ENCODE measurements at regions not wholly inside any gene's neighbourhood (a gene's known extent, or its start where the extent isn't known, plus 50 kb on each side); places are given as distances from the start of the nearest gene placed in this dataset.

DNA sequence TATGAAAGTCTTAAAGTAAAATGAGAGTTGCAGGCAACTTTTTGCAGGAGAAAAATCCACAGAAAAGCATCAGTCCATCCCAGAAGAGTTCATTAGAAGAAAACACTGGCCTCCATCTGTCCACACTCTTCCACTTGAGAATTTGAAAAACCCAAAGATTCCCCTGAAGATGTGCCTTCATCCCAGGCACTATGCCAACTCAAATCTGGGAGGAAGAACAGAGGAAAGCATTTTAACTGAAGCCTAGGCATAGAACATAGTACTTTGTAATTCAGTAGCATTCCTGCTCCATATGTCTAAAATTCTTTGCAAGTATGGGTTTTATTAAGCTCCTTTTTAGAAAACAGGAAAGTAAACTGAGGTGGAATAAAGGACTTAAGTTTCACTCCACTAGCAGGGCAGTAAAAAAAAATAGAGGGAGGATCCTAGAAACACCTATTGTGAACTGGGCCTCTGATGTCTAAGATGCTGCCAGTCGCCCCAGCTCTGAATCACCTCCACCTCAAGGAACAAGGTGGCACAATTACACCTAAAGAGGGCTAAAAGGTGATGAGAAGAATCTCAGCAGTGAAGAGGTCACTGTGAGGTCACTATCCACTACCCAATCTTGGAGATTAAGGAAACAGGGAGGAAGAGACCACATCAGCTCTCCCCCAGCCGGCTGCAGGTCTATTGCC is 141.9 kb upstream of the FAM241A start:
- no peak overlapping the region for H3K4me3 ChIP-seq (ENCODE audit: low read length in 3 of 3)
- H3K9ac ChIP-seq (ENCODE audit: low read depth in 1 of 3, low read length in 3 of 3): no peak overlapping the region
- H3K36me3 ChIP-seq (ENCODE audit: control insufficient read depth in 3 of 3, insufficient read depth in 3 of 3, low read length in 3 of 3): no peaks in the 10 kb centered on the region
- no peaks in the 10 kb centered on the region for H3K4me1 ChIP-seq (ENCODE audit: control insufficient read depth in 3 of 3, insufficient read depth in 3 of 3, low read length in 3 of 3)
- no peak overlapping the region for H3K27ac ChIP-seq (ENCODE audit: low read depth, low read length)
- no peaks in the 10 kb centered on the region for H3K9me3 ChIP-seq (ENCODE audit: control insufficient read depth in 3 of 3, low read length in 3 of 3)
- H3K27me3 ChIP-seq (ENCODE audit: control insufficient read depth in 3 of 3, insufficient read depth in 3 of 3, low read length in 3 of 3): no peaks in the 10 kb centered on the region

DNA sequence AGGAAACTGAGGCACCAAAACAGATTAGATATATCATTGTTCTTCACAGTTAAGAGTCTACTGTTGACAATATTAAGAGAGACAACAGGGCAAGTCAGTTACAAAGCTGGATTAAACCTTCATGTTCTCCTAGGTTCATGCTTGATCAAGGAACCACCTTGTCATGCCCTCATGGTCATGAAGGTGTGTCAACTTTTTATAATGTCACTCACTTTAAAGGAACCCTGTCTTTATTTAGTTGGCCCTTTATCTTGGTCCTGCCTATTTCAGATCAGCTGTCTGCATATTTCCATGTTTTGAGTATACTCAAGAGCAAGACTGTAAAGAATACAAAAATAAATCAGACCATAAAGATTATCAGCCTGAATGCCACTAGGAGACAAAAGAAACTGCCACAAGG is 140.2 kb upstream of the FAM241A start:
- no peaks in the 10 kb centered on the region for H3K9me3 ChIP-seq (ENCODE audit: control insufficient read depth in 3 of 3, low read length in 3 of 3)
- no peaks in the 10 kb centered on the region for H3K36me3 ChIP-seq (ENCODE audit: control insufficient read depth in 3 of 3, insufficient read depth in 3 of 3, low read length in 3 of 3)
- no peak overlapping the region for H3K4me3 ChIP-seq (ENCODE audit: low read length in 3 of 3)
- H3K9ac ChIP-seq (ENCODE audit: low read depth in 1 of 3, low read length in 3 of 3): no peak overlapping the region
- H3K4me1 ChIP-seq (ENCODE audit: control insufficient read depth in 3 of 3, insufficient read depth in 3 of 3, low read length in 3 of 3): no peaks in the 10 kb centered on the region
- H3K27me3 ChIP-seq (ENCODE audit: control insufficient read depth in 3 of 3, insufficient read depth in 3 of 3, low read length in 3 of 3): no peaks in the 10 kb centered on the region
- no peak overlapping the region for H3K27ac ChIP-seq (ENCODE audit: low read depth, low read length)

DNA sequence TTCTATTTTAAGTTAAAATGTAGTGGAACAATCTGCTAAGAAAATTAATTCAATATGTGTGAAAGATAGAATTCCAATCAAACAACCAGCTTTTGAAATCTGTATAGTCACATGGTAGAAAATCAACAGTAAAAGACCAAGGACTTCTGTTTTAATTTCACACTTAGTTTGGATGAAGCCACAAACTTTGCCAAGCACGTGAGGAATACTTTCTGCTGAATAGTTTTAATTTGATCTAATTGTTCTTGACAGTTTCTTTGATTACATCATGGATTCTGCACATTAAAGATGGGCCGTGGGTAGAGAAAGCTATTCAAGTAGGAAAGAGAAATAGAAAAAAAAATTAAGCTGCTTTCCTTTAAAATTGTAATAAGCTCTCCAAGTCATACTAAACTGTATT is 137.9 kb upstream of the FAM241A start:
- Histone ChIP-seq H3K9ac (ENCODE audit: low read depth in 1 of 3, low read length in 3 of 3) (no peak overlapping the region), H3K36me3 (ENCODE audit: control insufficient read depth in 3 of 3, insufficient read depth in 3 of 3, low read length in 3 of 3) (no peaks in the 10 kb centered on the region), H3K27ac (ENCODE audit: low read depth, low read length) (no peak overlapping the region), H3K4me3 (ENCODE audit: low read length in 3 of 3) (no peak overlapping the region), H3K4me1 (ENCODE audit: control insufficient read depth in 3 of 3, insufficient read depth in 3 of 3, low read length in 3 of 3) (no peaks in the 10 kb centered on the region), H3K27me3 (ENCODE audit: control insufficient read depth in 3 of 3, insufficient read depth in 3 of 3, low read length in 3 of 3) (no peaks in the 10 kb centered on the region), H3K9me3 (ENCODE audit: control insufficient read depth in 3 of 3, low read length in 3 of 3) (no peaks in the 10 kb centered on the region)

DNA sequence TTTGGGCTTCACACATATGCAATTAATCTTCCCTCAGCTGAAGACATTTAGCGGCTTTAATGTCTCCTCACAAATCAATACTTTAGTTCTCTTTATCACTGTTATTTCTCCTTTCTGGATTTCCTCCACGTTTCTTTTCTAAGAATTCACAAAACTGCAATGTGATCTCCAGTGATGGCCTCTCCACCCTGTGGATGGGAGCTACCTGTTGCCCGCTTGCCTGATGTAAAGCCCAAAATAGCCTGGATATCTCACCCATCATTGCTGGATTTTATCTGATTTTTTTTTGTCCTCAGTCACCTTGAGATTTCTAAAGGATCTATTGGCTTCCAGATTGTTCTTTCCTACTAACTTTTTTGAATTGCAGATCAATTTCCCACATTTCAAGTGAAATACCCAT is 129.3 kb upstream of the FAM241A start:
- Histone ChIP-seq H3K9ac (ENCODE audit: low read depth in 1 of 3, low read length in 3 of 3) (no peak overlapping the region), H3K4me1 (ENCODE audit: control insufficient read depth in 3 of 3, insufficient read depth in 3 of 3, low read length in 3 of 3) (no peaks in the 10 kb centered on the region)

DNA sequence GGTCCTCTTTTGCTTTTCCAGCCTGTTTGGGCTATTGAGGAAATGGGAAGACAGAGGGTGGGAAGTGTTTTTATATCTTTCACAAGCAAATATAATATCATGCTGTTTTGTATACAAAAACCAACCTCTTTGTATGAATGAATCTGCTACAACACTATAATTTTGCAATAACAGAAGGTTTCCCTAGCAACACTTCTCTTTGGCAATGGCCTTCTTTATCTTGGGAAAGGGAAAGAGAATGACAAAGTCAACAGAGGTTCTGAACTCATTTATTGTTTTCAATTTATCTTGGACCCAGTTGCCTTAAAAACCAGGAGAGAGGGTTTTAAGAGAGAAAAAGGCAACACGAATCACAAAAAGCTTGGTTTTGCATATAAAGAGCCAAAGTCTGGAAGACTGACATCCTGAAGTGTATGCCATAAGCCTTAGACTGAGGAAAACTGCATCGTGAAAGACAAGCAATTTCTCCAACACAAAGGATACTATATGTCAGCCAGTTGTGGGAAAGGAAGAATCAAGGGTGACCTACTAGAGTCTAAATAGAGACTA is 121.8 kb upstream of the FAM241A start:
- Histone ChIP-seq H3K27me3 (ENCODE audit: control insufficient read depth in 3 of 3, insufficient read depth in 3 of 3, low read length in 3 of 3) (no peaks in the 10 kb centered on the region), H3K9ac (ENCODE audit: low read depth in 1 of 3, low read length in 3 of 3) (no peak overlapping the region), H3K36me3 (ENCODE audit: control insufficient read depth in 3 of 3, insufficient read depth in 3 of 3, low read length in 3 of 3) (no peaks in the 10 kb centered on the region), H3K27ac (ENCODE audit: low read depth, low read length) (no peak overlapping the region), H3K4me3 (ENCODE audit: low read length in 3 of 3) (no peak overlapping the region), H3K9me3 (ENCODE audit: control insufficient read depth in 3 of 3, low read length in 3 of 3) (no peaks in the 10 kb centered on the region), H3K4me1 (ENCODE audit: control insufficient read depth in 3 of 3, insufficient read depth in 3 of 3, low read length in 3 of 3) (no peaks in the 10 kb centered on the region)

More for the DNA sequence above, 129.3 kb upstream of the FAM241A start:
- H3K27me3 ChIP-seq (ENCODE audit: control insufficient read depth in 3 of 3, insufficient read depth in 3 of 3, low read length in 3 of 3): no peaks in the 10 kb centered on the region
- no peak overlapping the region for H3K4me3 ChIP-seq (ENCODE audit: low read length in 3 of 3)
- H3K36me3 ChIP-seq (ENCODE audit: control insufficient read depth in 3 of 3, insufficient read depth in 3 of 3, low read length in 3 of 3): no peaks in the 10 kb centered on the region
- no peak overlapping the region for H3K27ac ChIP-seq (ENCODE audit: low read depth, low read length)
- H3K9me3 ChIP-seq (ENCODE audit: control insufficient read depth in 3 of 3, low read length in 3 of 3): no peaks in the 10 kb centered on the region

DNA sequence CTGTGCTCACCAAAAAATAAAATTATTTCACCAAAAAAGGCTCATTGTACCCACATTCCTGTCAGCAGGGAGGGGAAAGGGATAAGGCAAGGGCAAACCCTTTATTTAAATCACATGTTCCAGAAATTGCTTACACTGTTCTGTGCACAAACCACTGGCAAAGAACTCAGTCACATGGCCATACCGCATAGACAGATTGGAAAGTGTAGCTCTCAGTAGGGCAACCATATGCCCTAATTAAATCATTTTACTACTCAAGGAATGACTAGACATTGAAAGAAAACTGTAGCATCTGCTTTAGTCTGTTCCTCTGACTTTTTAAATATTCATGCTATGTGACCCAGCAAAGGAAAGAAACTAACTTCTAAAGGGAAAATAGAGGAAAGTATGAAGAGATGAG is 119.2 kb upstream of the FAM241A start:
- no peak overlapping the region for H3K9ac ChIP-seq (ENCODE audit: low read depth in 1 of 3, low read length in 3 of 3)

DNA sequence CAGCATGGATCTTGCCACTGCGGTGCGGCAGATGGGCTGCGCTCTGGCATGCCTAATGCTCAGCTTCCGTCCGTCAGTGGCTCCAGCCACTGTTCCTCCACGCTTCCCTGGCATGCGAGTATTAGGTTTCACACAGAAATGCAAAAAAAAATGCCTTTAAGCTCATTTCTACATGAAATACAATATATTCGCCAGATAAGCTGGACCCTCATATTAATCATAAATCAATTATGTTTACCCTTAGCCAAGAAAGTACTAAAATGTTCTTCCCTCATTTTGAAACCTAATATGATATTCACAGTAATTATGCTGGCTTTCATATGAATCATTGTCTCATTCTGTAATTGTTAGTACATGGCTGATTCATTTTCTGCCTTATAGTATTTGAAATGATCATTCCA is 115.5 kb upstream of the FAM241A start:
- Histone ChIP-seq H3K27me3 (ENCODE audit: control insufficient read depth in 3 of 3, insufficient read depth in 3 of 3, low read length in 3 of 3) (peaks cover 0 to 5% (median 3%) of the 10 kb centered on the region in 3 donors), H3K9ac (ENCODE audit: low read depth in 1 of 3, low read length in 3 of 3) (no peak overlapping the region)

More for the DNA sequence above, 119.2 kb upstream of the FAM241A start:
- no peaks in the 10 kb centered on the region for H3K9me3 ChIP-seq (ENCODE audit: control insufficient read depth in 3 of 3, low read length in 3 of 3)
- no peaks in the 10 kb centered on the region for H3K36me3 ChIP-seq (ENCODE audit: control insufficient read depth in 3 of 3, insufficient read depth in 3 of 3, low read length in 3 of 3)
- no peak overlapping the region for H3K27ac ChIP-seq (ENCODE audit: low read depth, low read length)
- H3K4me3 ChIP-seq (ENCODE audit: low read length in 3 of 3): no peak overlapping the region
- peaks cover 0 to 1% (median 0%) of the 10 kb centered on the region in 3 donors for H3K27me3 ChIP-seq (ENCODE audit: control insufficient read depth in 3 of 3, insufficient read depth in 3 of 3, low read length in 3 of 3)
- H3K4me1 ChIP-seq (ENCODE audit: control insufficient read depth in 3 of 3, insufficient read depth in 3 of 3, low read length in 3 of 3): no peaks in the 10 kb centered on the region

DNA sequence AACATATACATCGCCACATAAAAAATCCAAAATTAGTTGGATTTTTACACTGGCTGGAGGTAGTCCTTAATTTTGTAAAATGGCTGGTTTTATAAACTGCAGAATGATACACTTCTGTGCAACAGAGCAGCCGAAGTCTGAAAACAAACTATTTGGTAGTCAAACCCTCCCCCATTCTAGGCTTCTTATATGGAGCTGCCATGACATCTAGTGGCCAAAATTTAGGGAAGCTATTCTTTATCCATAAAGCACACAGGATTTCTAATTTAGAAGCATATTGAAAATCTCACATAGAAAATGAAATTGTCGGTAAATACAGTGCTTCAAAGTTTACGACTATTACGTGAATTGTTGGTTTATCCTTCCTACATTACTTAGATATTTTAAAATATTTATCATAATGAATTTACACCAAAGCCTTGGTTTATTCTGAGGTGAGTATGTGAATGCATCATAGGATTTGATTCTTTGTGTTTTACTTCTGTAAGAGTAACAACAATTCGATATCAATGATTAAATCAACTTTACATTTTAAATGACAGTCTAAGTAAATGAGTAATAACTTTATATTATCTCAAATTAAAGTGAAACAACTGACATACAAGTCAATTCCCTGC is 113.4 kb upstream of the FAM241A start:
- H3K4me1 ChIP-seq (ENCODE audit: control insufficient read depth in 3 of 3, insufficient read depth in 3 of 3, low read length in 3 of 3): no peaks in the 10 kb centered on the region
- H3K36me3 ChIP-seq (ENCODE audit: control insufficient read depth in 3 of 3, insufficient read depth in 3 of 3, low read length in 3 of 3): no peaks in the 10 kb centered on the region
- H3K27ac ChIP-seq (ENCODE audit: low read depth, low read length): no peak overlapping the region
- no peak overlapping the region for H3K4me3 ChIP-seq (ENCODE audit: low read length in 3 of 3)
- no peaks in the 10 kb centered on the region for H3K9me3 ChIP-seq (ENCODE audit: control insufficient read depth in 3 of 3, low read length in 3 of 3)
- peaks cover 0 to 5% (median 3%) of the 10 kb centered on the region in 3 donors for H3K27me3 ChIP-seq (ENCODE audit: control insufficient read depth in 3 of 3, insufficient read depth in 3 of 3, low read length in 3 of 3)
- H3K9ac ChIP-seq (ENCODE audit: low read depth in 1 of 3, low read length in 3 of 3): no peak overlapping the region

More for the DNA sequence above, 115.5 kb upstream of the FAM241A start:
- no peaks in the 10 kb centered on the region for H3K36me3 ChIP-seq (ENCODE audit: control insufficient read depth in 3 of 3, insufficient read depth in 3 of 3, low read length in 3 of 3)
- no peak overlapping the region for H3K27ac ChIP-seq (ENCODE audit: low read depth, low read length)
- no peaks in the 10 kb centered on the region for H3K4me1 ChIP-seq (ENCODE audit: control insufficient read depth in 3 of 3, insufficient read depth in 3 of 3, low read length in 3 of 3)
- no peak overlapping the region for H3K4me3 ChIP-seq (ENCODE audit: low read length in 3 of 3)
- no peaks in the 10 kb centered on the region for H3K9me3 ChIP-seq (ENCODE audit: control insufficient read depth in 3 of 3, low read length in 3 of 3)

DNA sequence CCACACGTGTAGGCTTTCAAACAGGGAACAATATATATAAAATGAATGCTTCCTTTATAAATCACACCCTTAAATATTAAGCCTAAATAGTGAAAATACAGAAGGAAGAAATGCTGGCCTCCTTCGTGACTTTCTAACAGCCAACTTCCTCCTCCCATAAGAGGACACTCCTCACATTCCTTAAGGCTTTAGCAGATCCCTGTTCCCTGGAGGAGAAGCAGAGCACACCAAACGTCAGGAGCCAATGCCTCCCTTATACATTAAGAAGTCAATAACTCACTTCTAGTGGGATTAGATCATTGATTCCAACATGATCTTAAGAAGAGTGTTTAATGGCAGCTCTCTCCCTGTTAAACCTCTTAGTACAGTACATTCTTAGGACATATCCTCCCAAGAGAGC is 108.4 kb upstream of the FAM241A start:
- H3K4me3 ChIP-seq (ENCODE audit: low read length in 3 of 3): no peak overlapping the region
- H3K36me3 ChIP-seq (ENCODE audit: control insufficient read depth in 3 of 3, insufficient read depth in 3 of 3, low read length in 3 of 3): no peaks in the 10 kb centered on the region
- H3K9ac ChIP-seq (ENCODE audit: low read depth in 1 of 3, low read length in 3 of 3): no peak overlapping the region
- peaks cover 0 to 3% (median 0%) of the 10 kb centered on the region in 3 donors for H3K27me3 ChIP-seq (ENCODE audit: control insufficient read depth in 3 of 3, insufficient read depth in 3 of 3, low read length in 3 of 3)
- no peaks in the 10 kb centered on the region for H3K4me1 ChIP-seq (ENCODE audit: control insufficient read depth in 3 of 3, insufficient read depth in 3 of 3, low read length in 3 of 3)
- no peak overlapping the region for H3K27ac ChIP-seq (ENCODE audit: low read depth, low read length)
- no peaks in the 10 kb centered on the region for H3K9me3 ChIP-seq (ENCODE audit: control insufficient read depth in 3 of 3, low read length in 3 of 3)

DNA sequence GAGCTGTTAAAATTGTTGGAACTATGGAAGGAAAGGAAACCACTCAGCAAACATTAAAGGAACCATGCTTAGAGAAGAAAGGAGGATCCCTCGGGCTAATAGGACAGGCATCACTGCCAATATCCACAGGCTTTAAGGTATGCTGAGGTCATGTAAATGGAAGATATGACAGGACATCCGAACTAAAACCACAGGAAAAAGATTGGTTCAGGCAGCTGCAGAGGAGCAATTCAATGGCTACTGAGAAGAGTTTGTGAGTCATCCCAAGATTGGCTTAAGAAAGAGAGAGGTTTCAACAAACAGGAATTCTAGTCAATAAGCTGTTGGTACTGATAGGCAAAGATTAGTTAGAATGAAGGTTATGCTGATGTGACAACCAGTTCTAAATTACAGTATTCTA is 106.4 kb upstream of the FAM241A start:
- no peak overlapping the region for H3K27ac ChIP-seq (ENCODE audit: low read depth, low read length)
- no peak overlapping the region for H3K4me3 ChIP-seq (ENCODE audit: low read length in 3 of 3)
- H3K9ac ChIP-seq (ENCODE audit: low read depth in 1 of 3, low read length in 3 of 3): no peak overlapping the region
- no peaks in the 10 kb centered on the region for H3K36me3 ChIP-seq (ENCODE audit: control insufficient read depth in 3 of 3, insufficient read depth in 3 of 3, low read length in 3 of 3)
- no peaks in the 10 kb centered on the region for H3K9me3 ChIP-seq (ENCODE audit: control insufficient read depth in 3 of 3, low read length in 3 of 3)
- no peaks in the 10 kb centered on the region for H3K27me3 ChIP-seq (ENCODE audit: control insufficient read depth in 3 of 3, insufficient read depth in 3 of 3, low read length in 3 of 3)
- H3K4me1 ChIP-seq (ENCODE audit: control insufficient read depth in 3 of 3, insufficient read depth in 3 of 3, low read length in 3 of 3): no peaks in the 10 kb centered on the region
